ENCODE measurements at regions not wholly inside any gene's neighbourhood (a gene's known extent, or its start where the extent isn't known, plus 50 kb on each side); places are given as distances from the start of the nearest gene placed in this dataset.
"Not testable (repeated sequence)": the region's sequence is repeated elsewhere in the genome, so short reads cannot be mapped to it uniquely, and the experiment has no call there.

DNA sequence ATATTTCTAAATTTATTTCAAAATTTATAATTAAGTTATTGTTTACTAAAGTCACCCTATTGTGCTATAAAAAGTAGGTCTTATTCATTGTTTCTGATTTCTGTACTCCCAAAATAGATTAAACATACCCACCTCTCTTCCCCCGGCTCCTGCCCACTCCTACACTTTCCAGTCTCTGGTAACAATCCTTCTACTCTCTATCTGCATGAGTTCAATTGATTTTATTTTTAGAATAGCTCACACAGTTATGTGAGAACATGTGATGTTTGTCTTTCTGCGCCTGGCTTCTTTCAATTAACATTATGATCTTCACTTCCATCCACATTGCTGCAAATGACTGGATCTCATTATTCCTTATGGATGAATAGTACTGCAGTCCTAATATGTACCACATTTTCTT is 269.3 kb downstream of the ACTRT1 start:
- H3K4me3 ChIP-seq (ENCODE audit: low read depth, low read length) = no peak overlapping the region
- TF ChIP-seq, protein P1, sequence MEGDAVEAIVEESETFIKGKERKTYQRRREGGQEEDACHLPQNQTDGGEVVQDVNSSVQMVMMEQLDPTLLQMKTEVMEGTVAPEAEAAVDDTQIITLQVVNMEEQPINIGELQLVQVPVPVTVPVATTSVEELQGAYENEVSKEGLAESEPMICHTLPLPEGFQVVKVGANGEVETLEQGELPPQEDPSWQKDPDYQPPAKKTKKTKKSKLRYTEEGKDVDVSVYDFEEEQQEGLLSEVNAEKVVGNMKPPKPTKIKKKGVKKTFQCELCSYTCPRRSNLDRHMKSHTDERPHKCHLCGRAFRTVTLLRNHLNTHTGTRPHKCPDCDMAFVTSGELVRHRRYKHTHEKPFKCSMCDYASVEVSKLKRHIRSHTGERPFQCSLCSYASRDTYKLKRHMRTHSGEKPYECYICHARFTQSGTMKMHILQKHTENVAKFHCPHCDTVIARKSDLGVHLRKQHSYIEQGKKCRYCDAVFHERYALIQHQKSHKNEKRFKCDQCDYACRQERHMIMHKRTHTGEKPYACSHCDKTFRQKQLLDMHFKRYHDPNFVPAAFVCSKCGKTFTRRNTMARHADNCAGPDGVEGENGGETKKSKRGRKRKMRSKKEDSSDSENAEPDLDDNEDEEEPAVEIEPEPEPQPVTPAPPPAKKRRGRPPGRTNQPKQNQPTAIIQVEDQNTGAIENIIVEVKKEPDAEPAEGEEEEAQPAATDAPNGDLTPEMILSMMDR (IDR thresholded peaks at IDR 0.05; ENCODE audit: control insufficient read depth, extremely low read depth, insufficient read depth) = no peak
- DNase-seq (ENCODE audit: low read depth) = no peak

DNA sequence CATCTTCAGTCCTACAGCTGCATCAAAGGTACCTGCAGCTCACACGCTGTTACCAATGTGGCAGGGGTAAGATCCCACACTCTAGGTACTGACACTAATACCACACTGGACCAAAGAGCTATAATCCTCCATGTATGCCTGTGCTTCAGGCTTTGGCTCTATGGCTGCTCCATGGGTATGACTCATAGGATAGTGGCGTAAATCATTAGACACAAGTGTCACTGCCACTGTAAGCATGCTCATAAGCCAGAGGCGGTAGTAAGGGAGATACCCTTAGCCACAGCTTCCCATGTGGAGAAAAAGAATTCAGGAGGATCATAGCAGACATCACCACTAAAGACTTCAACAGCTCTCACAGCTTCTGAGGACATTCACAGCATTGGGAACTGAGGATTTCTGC is 287.5 kb downstream of the ACTRT1 start:
- DNase-seq (ENCODE audit: low read depth) = no peak
- TF ChIP-seq, protein P1 (IDR thresholded peaks at IDR 0.05; ENCODE audit: control insufficient read depth, extremely low read depth, insufficient read depth) = no peak
- no peak overlapping the region for H3K4me3 ChIP-seq (ENCODE audit: low read depth, low read length)

- no peak for DNase-seq (ENCODE audit: low read depth)
- TF ChIP-seq, protein P1 (IDR thresholded peaks at IDR 0.05; ENCODE audit: control insufficient read depth, extremely low read depth, insufficient read depth) = no peak
- no peak overlapping the region for H3K4me3 ChIP-seq (ENCODE audit: low read depth, low read length)
These were observed 289.5 kb downstream of the ACTRT1 start for GRCh38 chrX:127762663-127763062.

DNA sequence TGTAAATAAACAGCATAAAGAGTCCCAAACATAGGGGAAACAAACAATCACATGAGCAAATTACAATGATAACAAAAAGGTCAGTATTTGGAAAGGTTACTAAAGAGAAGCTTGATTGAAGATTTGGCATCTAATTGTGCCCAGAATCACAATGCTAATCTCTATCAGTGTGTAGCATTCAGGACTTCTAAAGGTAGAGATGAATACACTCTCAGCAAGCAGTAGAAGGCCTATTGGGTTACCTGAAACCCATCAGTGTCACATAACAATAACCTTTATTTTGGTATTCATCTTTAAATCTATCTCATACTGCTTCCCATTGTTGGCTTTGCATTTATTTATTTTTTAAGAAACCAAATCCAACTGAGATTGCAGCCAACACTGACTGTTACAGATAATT is 319.5 kb downstream of the ACTRT1 start:
- no peak for DNase-seq (ENCODE audit: low read depth)
- TF ChIP-seq, protein P1 (IDR thresholded peaks at IDR 0.05; ENCODE audit: control insufficient read depth, extremely low read depth, insufficient read depth) = no peak
- no peak overlapping the region for H3K4me3 ChIP-seq (ENCODE audit: low read depth, low read length)

DNA sequence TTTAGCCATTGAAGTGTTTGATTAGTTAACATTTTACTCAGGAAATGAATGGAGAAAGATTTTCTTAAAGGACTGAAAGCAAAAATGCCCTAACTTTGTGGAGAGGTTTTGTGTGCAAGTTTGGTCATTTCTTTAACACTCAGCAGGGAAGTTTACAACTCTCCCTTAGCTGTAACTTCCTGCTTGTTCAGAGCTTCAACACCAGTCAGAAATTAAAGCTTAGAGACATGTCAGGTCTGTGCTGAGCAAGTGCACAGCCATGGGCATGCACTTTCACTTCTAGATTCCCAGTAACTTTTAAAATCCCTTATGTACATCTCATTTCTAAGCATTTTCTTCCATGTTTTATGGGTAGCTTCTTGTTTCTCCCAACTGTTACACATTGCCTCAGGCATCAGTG is 326.0 kb downstream of the ACTRT1 start:
- TF ChIP-seq, protein P1 (IDR thresholded peaks at IDR 0.05; ENCODE audit: control insufficient read depth, extremely low read depth, insufficient read depth) = no peak
- no peak for DNase-seq (ENCODE audit: low read depth)
- H3K4me3 ChIP-seq (ENCODE audit: low read depth, low read length) = no peak overlapping the region

- DNase-seq (ENCODE audit: low read depth) = no peak
- TF ChIP-seq, protein P1 (IDR thresholded peaks at IDR 0.05; ENCODE audit: control insufficient read depth, extremely low read depth, insufficient read depth) = no peak
- no peak overlapping the region for H3K4me3 ChIP-seq (ENCODE audit: low read depth, low read length)
These were observed 344.0 kb downstream of the ACTRT1 start for GRCh38 chrX:127708155-127708554.

- TF ChIP-seq, protein P1 (IDR thresholded peaks at IDR 0.05; ENCODE audit: control insufficient read depth, extremely low read depth, insufficient read depth) = no peak
- DNase-seq (ENCODE audit: low read depth) = no peak
- no peak overlapping the region for H3K4me3 ChIP-seq (ENCODE audit: low read depth, low read length)
These were observed 349.7 kb downstream of the ACTRT1 start for GRCh38 chrX:127702527-127702926.

- DNase-seq (ENCODE audit: low read depth); H3K4me3 ChIP-seq (ENCODE audit: low read depth, low read length): not testable (repeated sequence)
These were observed 389.3 kb downstream of the ACTRT1 start for GRCh38 chrX:127662942-127663341.

Data from LNCaP clone FGC (cell line).